ENCODE measurements at regions not wholly inside any gene's neighbourhood (a gene's known extent, or its start where the extent isn't known, plus 50 kb on each side); places are given as distances from the start of the nearest gene placed in this dataset.
"Not testable (repeated sequence)": the region's sequence is repeated elsewhere in the genome, so short reads cannot be mapped to it uniquely, and the experiment has no call there.

DNA sequence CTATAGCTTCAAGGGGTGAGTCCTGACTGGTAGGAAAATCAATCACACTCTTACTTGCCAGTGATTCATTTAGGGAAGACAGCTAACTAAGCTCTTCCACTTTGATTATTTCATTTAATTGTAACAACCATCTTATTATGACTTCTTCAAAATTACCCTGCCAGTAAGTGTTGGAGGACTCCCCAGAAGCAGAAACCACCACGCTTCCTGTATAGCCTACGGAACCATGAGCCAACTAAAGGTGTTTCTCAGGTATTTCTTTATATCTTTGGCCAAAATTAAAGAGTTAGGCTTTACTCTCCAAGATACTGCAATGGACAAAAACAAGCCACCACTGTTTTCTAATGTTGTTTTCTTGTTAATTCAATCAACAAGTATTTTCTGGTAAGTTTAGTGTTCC, 61.0 kb downstream of the FOXD4L5 start:
- WGBS, 2 donors: 83 to 91% methylated on average over 2 of the region's 2 CpGs
- H3K9me3 ChIP-seq (ENCODE audit: control insufficient read depth, low read length); intact Hi-C loops (cut with DNase I); H3K27ac ChIP-seq (ENCODE audit: low read depth in 1 of 2, low read length in 2 of 2); H3K4me1 ChIP-seq (ENCODE audit: control insufficient read depth in 1 of 2, insufficient read depth in 2 of 2, low read length in 2 of 2); DNase-seq; H3K4me3 ChIP-seq (ENCODE audit: low read length in 2 of 2); ATAC-seq (ENCODE audit: low FRiP score); H3K36me3 ChIP-seq (ENCODE audit: control insufficient read depth in 1 of 2, insufficient read depth in 2 of 2, low read length in 1 of 2); H3K27me3 ChIP-seq (ENCODE audit: control insufficient read depth in 1 of 2, insufficient read depth in 2 of 2, low read length in 1 of 2): not testable (repeated sequence)

DNA sequence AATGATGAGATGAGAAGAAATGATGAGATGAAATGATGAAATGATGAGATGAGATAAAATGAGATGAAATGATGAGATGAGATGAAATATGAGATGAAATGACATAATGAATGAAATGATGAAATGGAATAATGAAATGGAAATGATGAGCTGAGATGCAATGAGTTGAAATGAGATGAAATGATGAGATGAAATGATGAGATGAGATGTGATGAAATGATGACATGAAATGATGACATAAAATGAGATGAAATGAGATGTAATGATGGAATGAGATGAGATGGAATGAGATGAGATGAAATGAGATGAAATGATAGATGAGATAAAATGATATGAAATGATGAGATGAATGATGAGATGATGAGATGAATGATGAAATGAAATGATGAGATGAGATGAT, 76.2 kb downstream of the FOXD4L5 start:
- intact Hi-C loops (cut with DNase I): not testable (repeated sequence)

DNA sequence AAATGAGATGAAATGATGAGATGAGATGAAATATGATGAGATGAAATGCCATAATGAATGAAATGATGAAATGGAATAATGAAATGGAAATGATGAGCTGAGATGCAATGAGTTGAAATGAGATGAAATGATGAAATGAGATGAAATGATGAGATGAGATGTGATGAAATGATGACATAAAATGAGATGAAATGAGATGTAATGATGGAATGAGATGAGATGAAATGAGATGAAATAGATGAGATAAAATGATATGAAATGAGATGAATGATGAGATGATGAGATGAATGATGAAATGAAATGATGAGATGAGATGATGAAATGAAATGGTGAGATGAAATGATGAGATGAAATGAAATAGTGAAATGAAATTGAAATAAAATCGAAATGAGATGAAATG, 77.7 kb downstream of the FOXD4L5 start:
- H3K4me1 ChIP-seq (ENCODE audit: control insufficient read depth in 1 of 2, insufficient read depth in 2 of 2, low read length in 2 of 2); H3K27me3 ChIP-seq (ENCODE audit: control insufficient read depth in 1 of 2, insufficient read depth in 2 of 2, low read length in 1 of 2); ATAC-seq (ENCODE audit: low FRiP score); DNase-seq; H3K27ac ChIP-seq (ENCODE audit: low read depth in 1 of 2, low read length in 2 of 2); H3K4me3 ChIP-seq (ENCODE audit: low read length in 2 of 2); H3K36me3 ChIP-seq (ENCODE audit: control insufficient read depth in 1 of 2, insufficient read depth in 2 of 2, low read length in 1 of 2); intact Hi-C loops (cut with DNase I); H3K9me3 ChIP-seq (ENCODE audit: control insufficient read depth, low read length): not testable (repeated sequence)
- WGBS, 2 donors: no CpG with 5 or more reads among the region's 1 CpG

More for the DNA sequence above, 76.2 kb downstream of the FOXD4L5 start:
- not testable (repeated sequence) for H3K27ac ChIP-seq (ENCODE audit: low read depth in 1 of 2, low read length in 2 of 2); H3K4me3 ChIP-seq (ENCODE audit: low read length in 2 of 2); H3K9me3 ChIP-seq (ENCODE audit: control insufficient read depth, low read length); H3K36me3 ChIP-seq (ENCODE audit: control insufficient read depth in 1 of 2, insufficient read depth in 2 of 2, low read length in 1 of 2); DNase-seq; ATAC-seq (ENCODE audit: low FRiP score); H3K4me1 ChIP-seq (ENCODE audit: control insufficient read depth in 1 of 2, insufficient read depth in 2 of 2, low read length in 2 of 2); H3K27me3 ChIP-seq (ENCODE audit: control insufficient read depth in 1 of 2, insufficient read depth in 2 of 2, low read length in 1 of 2)

DNA sequence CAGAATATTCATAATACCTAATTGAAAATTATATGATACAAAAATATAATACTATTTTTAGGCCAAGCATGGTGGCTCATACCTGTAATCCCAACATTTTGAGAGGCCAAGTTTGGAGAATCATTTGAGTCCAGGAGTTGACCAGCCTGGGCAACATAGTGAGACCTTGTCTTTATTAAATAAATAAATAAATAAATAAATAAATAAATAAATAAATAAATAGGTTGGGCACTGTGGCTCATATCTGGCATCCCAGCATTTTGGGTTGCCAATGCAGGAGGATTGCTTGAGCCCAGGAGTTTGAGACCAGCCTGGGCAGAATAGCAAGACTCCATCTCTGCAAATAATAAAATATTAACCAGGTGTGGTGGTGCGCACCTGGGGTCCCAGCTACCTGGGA, 79.2 kb downstream of the FOXD4L5 start:
- H3K4me1 ChIP-seq (ENCODE audit: control insufficient read depth in 1 of 2, insufficient read depth in 2 of 2, low read length in 2 of 2); H3K27ac ChIP-seq (ENCODE audit: low read depth in 1 of 2, low read length in 2 of 2); H3K27me3 ChIP-seq (ENCODE audit: control insufficient read depth in 1 of 2, insufficient read depth in 2 of 2, low read length in 1 of 2); intact Hi-C loops (cut with DNase I); DNase-seq; H3K4me3 ChIP-seq (ENCODE audit: low read length in 2 of 2); H3K36me3 ChIP-seq (ENCODE audit: control insufficient read depth in 1 of 2, insufficient read depth in 2 of 2, low read length in 1 of 2); H3K9me3 ChIP-seq (ENCODE audit: control insufficient read depth, low read length); ATAC-seq (ENCODE audit: low FRiP score): not testable (repeated sequence)
- whole genome bisulfite sequencing, 2 donors: no CpG with 5 or more reads among the region's 1 CpG

DNA sequence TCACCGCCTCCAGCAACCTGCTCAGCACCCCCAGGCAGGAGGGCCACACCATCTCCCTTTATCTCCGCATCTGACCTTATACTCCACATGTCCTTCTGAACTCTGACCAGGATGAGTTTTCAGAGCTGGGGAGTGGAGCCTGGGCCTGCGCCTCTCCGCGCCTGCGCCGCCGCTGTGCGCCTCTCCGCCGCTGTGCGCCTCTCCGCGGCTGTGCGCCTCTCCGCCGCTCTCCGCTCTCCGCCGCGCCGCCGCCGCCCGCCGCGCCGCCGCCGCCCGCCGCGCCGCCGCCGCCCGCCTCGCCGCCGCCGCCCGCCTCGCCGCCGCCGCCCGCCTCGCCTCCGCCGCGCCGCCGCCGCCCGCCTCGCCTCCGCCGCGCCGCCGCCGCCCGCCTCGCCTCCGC, 89.2 kb downstream of the FOXD4L5 start:
- H3K27me3 ChIP-seq (ENCODE audit: control insufficient read depth in 1 of 2, insufficient read depth in 2 of 2, low read length in 1 of 2); H3K36me3 ChIP-seq (ENCODE audit: control insufficient read depth in 1 of 2, insufficient read depth in 2 of 2, low read length in 1 of 2); H3K4me3 ChIP-seq (ENCODE audit: low read length in 2 of 2); H3K4me1 ChIP-seq (ENCODE audit: control insufficient read depth in 1 of 2, insufficient read depth in 2 of 2, low read length in 2 of 2); H3K9me3 ChIP-seq (ENCODE audit: control insufficient read depth, low read length); intact Hi-C loops (cut with DNase I); ATAC-seq (ENCODE audit: low FRiP score); H3K27ac ChIP-seq (ENCODE audit: low read depth in 1 of 2, low read length in 2 of 2): not testable (repeated sequence)
- 80 to 86% methylated on average over 1 to 37 of the region's 65 CpGs for WGBS, 2 donors
- DNase-seq: peak in 1 of 2 donors; percentile 1

DNA sequence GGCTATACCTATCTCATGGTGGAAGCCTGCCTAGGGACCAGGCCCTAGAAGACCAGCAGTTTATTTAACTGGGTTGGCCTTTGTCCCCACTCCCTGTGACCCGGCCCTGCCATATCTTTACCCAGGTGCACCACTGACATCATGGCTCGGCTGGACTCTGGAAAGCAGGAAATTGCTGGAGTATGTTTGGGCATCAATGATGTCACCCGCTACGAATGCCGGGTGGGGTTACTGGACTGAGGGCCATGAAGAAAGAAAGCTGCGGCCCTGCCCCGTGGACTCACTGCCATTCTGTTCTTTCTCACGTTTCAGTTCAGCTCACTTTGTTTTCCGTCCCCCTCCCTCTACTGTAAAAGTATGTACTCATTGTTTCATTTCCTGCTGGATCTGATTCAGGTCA, 129.1 kb downstream of the FOXD4L5 start:
- H3K9me3 ChIP-seq (ENCODE audit: control insufficient read depth, low read length); H3K4me1 ChIP-seq (ENCODE audit: control insufficient read depth in 1 of 2, insufficient read depth in 2 of 2, low read length in 2 of 2); intact Hi-C loops (cut with DNase I); H3K4me3 ChIP-seq (ENCODE audit: low read length in 2 of 2); H3K27me3 ChIP-seq (ENCODE audit: control insufficient read depth in 1 of 2, insufficient read depth in 2 of 2, low read length in 1 of 2); H3K27ac ChIP-seq (ENCODE audit: low read depth in 1 of 2, low read length in 2 of 2); H3K36me3 ChIP-seq (ENCODE audit: control insufficient read depth in 1 of 2, insufficient read depth in 2 of 2, low read length in 1 of 2); ATAC-seq (ENCODE audit: low FRiP score): not testable (repeated sequence)
- WGBS, 2 donors: 37 to 59% methylated on average over 4 to 8 of the region's 9 CpGs
- DNase-seq: peak in 1 of 2 donors; percentile 2

Measured in aorta (tissue), 5 donors.